ENCODE measurements at regions not wholly inside any gene's neighbourhood (a gene's known extent, or its start where the extent isn't known, plus 50 kb on each side); places are given as distances from the start of the nearest gene placed in this dataset.

DNA sequence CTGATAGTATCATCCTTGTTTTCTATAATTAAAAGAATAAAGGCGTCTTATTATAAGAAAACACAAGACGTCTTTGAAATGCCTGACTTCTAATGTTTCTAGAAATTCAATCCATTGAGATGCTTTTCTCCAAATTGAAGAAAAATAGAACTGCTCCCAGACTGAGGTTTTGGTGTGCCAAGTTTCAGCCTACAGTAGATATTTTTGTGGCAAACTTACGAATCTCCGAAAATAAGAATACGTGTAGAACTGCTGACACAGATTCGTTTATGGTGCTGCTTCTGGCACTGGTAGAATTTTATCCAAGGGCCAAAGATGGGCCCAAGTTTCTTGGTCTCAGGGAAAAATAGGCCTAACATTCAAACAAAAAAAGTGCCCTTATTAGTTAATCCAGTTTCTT is 554.5 kb upstream of the NR5A2 start:
- TF ChIP-seq EZH2 (IDR thresholded peaks at IDR 0.05) (no peak), POLR2AphosphoS5 (IDR thresholded peaks at IDR 0.05; ENCODE audit: borderline replicate concordance, low read depth, low read length) (no peak), FOXP2 (optimal IDR thresholded peaks at IDR 0.05; ENCODE audit: control extremely low read depth, extremely low read length, insufficient read depth) (no peak)

All from SK-N-MC (cell line).